VCaP (cell line): ENCODE measurements at regions not wholly inside any gene's neighbourhood (a gene's known extent, or its start where the extent isn't known, plus 50 kb on each side); places are given as distances from the start of the nearest gene placed in this dataset.
"Not testable (repeated sequence)": the region's sequence is repeated elsewhere in the genome, so short reads cannot be mapped to it uniquely, and the experiment has no call there.

Experiments used
- H3K27ac ChIP-seq: fragments of 450-650 bp; 2 replicates; pipeline ENCODE4 v1.5.1; 2017
- TF ChIP-seq, protein P1 (sequence below): fragments of 450-650 bp; conservative IDR thresholded peaks from 2 replicates; pipeline ENCODE4 v1.5.1; 2017; ENCODE audit warnings: mild to moderate bottlenecking, moderate library complexity

DNA sequence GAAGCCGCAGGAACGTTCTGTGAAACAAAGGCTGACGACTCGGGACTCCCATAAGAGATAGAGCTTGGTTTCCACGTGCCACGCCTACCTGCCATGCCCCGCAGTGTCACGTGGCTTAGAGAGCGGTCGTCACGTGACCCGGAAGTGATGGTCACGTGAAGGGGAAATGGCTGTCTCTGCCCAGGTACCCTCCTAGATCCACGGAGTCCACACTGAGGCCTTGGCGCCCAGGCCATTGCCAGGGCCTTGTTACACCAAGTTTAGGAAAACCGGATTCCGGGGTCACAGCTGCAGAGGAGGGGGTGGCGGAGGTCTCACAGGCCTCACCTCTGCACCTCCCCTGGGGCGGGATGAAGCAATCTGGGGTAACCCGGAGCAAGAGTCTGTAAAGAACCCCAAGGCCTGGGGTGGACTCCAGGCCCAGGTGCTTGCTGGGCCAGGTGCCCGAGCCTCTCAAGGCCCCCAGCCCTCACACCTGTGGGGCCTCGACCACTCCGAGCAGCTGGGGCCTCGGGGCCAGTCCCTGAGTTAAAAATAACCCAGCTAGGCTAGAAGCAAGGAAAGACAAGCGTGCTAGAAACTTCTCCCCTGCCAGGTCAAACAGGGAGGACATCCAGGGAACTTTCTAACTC is 113.5 kb upstream of the ZNF236 start:
- TF ChIP-seq, protein P1, sequence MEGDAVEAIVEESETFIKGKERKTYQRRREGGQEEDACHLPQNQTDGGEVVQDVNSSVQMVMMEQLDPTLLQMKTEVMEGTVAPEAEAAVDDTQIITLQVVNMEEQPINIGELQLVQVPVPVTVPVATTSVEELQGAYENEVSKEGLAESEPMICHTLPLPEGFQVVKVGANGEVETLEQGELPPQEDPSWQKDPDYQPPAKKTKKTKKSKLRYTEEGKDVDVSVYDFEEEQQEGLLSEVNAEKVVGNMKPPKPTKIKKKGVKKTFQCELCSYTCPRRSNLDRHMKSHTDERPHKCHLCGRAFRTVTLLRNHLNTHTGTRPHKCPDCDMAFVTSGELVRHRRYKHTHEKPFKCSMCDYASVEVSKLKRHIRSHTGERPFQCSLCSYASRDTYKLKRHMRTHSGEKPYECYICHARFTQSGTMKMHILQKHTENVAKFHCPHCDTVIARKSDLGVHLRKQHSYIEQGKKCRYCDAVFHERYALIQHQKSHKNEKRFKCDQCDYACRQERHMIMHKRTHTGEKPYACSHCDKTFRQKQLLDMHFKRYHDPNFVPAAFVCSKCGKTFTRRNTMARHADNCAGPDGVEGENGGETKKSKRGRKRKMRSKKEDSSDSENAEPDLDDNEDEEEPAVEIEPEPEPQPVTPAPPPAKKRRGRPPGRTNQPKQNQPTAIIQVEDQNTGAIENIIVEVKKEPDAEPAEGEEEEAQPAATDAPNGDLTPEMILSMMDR: no peak
- H3K27ac ChIP-seq: no peak overlapping the region

- H3K27ac ChIP-seq: no peak overlapping the region
- TF ChIP-seq, protein P1: no peak
These were observed 114.2 kb upstream of the ZNF236 start for GRCh38 chr18:76708071-76708721.

DNA sequence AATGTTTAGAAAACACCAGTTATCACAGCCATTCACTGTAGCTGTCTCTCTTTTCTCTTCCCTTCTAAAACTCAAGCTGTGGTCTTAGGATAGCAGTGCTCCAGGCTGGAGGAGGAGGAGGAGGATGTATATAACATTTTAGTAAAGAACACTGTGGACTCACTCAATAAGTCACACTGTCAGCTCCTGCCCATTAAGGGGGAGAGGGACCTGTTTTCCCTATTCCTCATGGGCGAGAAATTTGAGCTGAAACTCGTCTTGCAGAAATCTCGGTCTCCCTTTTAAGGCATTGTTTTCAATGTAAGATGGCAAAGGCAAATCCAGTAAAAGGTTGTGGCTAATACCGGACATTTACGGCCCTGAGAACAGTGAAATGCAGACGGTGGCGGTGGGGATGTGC is 114.8 kb upstream of the ZNF236 start:
- TF ChIP-seq, protein P1: no peak
- no peak overlapping the region for H3K27ac ChIP-seq

GRCh38 chr18:76704589-76704988 is 117.8 kb upstream of the ZNF236 start:
- not testable (repeated sequence) for H3K27ac ChIP-seq

DNA sequence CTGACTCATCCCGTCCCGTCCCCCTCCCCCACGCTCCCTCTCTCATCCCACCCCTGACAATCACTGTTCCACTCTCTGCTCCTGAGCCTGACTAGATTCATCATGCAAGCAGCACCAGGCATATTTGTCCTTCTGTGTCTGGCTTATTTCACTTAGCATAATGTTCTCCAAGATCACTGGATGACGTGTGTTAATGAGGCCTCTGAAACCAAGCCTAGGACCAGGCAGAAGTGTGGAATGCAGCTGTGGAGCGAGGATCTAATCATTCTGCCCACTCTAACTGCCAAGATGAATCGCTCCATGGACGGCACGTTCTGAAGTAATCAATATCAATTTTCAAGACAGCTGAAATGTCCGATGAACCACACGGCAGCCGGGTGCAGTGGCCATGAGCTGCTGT is 122.4 kb upstream of the ZNF236 start:
- TF ChIP-seq, protein P1: no peak
- no peak overlapping the region for H3K27ac ChIP-seq

GRCh38 chr18:76697441-76697901 is 124.9 kb upstream of the ZNF236 start:
- TF ChIP-seq, protein P1: no peak
- no peak overlapping the region for H3K27ac ChIP-seq

DNA sequence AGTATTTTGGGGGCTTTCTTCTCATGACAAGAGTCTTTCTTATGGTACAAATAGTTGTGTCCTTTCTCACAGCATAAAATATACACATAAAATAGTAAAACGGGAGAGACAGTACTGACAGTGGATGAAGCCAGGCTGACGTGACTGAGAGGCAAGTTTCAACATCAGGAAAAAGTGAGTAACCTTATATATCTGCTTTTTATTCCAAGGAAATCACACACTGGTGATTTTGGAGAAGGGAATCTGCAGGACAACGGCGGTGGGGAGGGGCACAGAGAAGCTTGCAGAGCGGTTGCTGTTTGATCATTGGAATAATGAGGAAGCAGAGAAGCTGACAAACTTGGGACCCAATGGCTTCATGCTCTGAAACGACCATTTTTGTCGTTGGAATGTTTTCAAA is 130.6 kb upstream of the ZNF236 start:
- H3K27ac ChIP-seq: no peak overlapping the region
- TF ChIP-seq, protein P1: no peak

GRCh38 chr18:76689646-76690264 is 132.6 kb upstream of the ZNF236 start:
- no peak overlapping the region for H3K27ac ChIP-seq
- TF ChIP-seq, protein P1: peak; percentile 34
